Myocyte (in vitro differentiated cells): ENCODE measurements at regions not wholly inside any gene's neighbourhood (a gene's known extent, or its start where the extent isn't known, plus 50 kb on each side); places are given as distances from the start of the nearest gene placed in this dataset.

Experiments used
- DNase-seq: peaks from one replicate; pipeline ENCODE4 v3.0.0-alpha.2; 2012; ENCODE audit warnings: low read depth

DNA sequence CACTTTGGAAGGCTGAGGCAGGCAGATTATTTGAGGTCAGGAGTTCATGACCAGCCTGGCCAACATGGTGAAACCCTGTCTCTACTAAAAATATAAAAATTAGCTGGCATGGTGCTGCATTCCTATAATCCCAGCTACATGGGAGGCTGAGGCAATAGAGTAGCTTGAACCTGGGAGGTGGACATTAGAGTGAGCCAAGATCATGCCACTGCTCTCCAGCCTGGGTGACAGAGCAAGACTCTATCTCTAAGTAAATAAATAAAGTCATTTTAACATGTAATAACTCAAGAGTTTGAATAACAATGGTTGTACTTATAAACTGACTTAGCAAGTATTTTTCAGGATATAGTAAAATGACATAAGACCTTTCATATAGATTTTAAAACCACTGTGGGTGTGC, 169.3 kb upstream of the FN1 start:
- no peak for DNase-seq

DNA sequence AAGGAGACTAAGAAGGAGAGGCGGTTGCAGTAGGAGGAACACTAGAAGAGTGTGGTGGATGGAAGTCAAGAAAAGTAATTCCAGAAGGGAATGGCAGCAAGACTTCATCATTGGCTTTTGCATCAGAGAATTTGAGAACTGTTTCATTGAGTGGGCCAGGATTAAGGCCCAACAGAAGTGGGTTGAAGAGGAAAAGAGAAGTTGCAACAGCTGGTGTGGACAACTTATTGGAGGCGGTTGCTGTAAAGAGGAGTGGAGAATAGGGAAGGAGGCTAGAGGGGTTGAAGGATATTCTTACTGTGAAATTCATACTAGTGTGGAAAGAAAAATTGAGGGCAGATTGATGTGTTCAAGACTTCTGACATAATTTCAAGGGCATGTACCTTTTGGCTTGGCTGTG, 168.7 kb upstream of the FN1 start:
- no peak for DNase-seq

DNA sequence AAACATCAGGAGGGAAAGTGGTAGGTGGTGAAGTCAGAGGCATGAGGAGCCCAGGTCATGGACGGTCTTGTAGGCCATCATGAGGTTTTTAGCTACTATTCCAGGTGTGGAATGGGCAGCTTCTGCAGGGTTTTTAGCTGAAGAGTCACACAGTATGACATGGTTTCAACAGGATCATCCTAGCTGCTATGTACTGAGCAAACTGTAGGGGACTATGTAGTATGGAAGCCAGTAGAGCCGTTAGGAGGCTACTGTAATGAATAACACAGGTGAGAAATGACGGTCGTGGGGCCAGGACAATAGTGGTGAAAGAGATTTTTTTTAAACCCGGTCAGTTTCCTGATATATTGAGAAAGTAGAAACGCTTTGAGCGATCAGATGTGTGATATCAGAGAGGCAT, 167.6 kb upstream of the FN1 start:
- no peak for DNase-seq

DNA sequence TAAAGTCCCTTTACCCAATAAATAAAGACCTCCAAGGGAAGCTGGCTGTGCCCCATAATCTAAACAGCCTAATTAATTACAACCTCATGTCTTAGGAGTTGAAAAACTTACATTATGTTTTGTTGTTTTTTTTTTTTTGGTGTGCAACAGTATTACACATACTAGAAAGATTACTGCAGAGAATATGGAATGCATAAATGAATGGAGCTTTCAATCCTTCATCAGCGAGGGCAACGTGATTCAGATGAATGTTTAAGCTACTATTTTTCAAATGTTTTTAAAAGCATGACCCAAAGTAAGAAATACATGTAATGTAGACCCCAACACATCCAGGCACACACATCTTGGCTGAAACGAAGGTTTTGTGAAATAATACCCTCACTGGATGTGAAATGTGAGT, 167.1 kb upstream of the FN1 start:
- no peak for DNase-seq

DNA sequence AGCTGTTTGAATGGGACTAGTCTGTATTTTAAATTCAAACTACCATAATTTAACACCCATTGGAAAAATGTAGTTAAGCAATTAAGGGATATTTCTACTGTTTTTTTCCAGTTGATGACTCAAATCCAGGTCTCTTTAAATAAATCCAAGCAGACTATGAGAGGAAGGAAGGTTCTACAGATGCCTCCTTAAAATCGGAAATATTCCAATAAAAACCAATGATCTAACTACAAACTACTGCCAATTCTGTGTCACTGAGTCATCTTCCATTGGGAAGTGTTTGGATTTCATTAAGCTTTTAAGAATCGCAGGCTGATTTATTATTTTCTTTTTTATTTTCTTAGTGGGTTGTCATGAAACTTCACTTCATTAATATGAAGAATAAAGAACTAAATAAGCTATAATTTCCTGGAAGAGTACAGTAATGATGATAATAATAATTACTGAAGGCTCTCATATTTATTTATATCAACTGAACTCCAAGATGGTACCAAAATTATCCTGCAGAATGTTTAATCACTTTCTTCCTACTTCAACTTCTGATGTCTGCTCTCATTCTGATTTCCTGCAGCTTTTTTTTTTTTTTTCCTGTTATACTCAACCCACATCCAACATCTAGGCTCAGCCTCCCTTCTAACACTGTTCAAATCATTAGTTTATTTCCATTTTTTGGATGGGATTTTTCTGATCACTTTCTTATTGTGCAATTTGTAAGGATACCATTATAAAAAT, 166.3 kb upstream of the FN1 start:
- no peak for DNase-seq

DNA sequence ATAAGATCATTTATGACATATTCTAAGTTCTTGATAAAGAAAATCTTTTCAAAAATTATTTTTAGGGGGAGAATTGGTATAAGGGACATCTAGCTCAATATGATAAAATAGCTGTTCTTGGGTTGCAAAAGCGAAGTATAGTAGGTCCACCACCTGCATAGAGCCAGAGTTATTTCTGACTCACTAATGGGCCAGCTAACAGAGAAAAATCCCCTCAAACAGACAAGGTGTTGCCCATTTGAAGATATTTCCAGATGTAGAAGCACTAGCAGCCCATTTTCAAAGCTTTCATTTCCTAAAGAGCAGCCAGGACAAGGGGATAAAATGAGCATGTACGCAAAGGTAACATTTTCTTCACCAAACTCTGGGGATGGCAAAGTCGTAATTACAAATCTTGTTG, 165.7 kb upstream of the FN1 start:
- DNase-seq = no peak

DNA sequence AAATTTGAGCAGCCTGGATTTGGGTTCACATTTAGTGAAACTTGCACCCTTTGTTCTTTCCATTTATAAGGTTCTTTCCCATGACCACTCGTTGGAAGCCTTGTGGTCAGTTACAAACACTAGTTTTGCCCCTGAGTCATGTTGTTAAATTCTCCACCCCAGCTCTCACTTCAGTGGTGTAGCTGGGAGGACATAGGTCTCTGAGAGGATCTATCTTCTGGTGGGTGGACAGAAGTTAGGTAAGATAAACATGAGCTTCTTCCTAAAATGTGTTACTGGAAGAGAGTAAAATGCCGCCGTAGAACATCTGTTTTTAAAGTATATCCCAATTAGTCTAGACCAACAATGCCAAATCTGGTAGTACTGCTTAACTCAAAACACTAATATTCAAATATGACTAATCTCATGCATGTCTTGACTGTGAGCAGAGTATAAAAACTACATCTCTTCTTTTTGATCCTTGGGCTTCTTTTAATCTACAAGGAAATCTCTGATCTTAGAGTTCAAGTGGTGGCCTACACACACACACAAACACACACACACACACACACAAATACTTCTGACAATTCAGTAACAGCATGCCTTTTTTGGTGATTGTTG, 162.6 kb upstream of the FN1 start:
- DNase-seq = peak; percentile 77

DNA sequence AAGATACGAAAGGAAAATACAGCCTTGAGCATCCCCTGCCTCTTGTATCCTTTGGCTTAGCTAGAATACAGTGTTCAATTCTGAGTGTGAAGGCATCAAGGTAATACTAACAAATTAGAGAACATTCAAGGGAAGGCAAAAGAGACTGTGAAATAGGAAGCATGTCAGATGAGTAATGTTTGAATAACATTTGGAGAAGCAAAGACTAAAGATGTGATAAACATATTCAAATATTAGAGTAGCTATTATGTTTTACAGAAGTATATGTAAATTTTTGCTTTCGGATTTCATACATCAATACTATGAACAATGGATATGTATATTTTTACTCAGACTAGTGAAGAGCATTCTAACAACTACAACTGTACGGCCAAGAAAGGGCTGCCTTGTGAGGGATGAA, 161.7 kb upstream of the FN1 start:
- no peak for DNase-seq

DNA sequence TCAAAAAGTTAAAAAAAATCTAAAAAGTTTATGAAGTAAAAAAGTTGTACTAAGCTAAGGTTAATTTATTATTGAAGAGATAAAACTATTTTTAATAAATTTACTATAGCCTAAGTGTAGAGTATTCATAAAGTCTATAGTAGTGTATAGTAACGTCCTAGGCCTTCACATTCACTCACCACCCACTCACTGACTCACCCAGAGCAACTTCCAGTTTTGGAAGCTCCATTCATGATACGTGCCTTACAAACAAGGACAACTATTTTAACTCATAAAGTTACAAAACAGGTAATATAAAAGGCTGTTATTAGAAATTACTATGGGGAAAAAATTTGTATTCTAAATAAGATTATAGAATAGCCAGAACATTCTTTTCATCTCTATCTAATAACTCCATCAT, 158.9 kb upstream of the FN1 start:
- DNase-seq = no peak

DNA sequence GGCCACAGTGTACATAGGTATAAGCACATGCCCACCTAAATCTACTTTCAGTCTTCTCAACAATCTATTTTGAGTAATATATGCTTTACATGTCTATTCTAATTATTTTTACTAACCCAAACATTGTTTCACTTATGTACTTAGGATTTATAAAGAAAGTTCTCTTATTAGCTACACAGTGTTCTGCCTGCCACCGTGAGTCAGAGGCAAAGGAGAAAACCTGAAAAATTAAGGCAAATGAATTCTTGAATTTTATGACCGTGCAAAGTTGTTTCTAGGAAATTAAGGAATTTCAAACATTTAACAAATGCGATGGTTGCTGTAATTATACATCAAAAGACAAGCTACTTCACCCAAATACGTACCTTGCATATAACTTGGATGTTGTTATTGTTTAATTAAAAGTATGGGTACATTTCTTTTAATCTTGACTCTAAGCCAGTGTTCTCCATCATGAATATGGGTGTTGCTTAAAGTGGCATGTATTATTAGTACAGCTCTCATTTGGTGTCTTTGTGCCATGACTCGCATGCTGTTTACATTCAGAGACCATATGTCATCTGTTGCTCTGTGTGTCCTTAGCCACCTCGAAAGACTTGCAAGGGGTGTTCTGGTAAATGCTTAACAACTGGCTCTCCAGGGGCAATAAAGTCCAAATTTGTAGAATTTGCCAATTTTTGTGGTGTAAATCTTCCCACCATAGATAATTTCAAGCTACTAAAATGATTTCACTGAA, 154.3 kb upstream of the FN1 start:
- no peak for DNase-seq

DNA sequence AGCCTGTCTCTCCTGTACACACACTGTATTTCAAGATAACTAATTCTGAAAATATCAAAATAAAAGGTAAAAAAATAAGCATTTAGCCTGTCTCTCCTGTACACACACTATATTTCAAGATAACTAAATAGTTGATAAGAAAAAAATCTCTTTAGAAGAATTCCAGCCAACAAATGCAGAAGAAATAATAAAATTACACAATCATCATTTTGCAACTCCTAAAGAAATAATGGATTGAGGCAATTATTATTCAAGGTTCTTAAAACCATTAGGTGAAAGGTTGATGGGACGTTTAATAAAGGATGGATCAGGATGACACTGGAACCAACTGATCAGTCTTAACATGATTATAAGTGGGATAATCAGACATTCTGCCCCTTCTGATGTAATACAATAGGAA, 148.0 kb upstream of the FN1 start:
- no peak for DNase-seq

DNA sequence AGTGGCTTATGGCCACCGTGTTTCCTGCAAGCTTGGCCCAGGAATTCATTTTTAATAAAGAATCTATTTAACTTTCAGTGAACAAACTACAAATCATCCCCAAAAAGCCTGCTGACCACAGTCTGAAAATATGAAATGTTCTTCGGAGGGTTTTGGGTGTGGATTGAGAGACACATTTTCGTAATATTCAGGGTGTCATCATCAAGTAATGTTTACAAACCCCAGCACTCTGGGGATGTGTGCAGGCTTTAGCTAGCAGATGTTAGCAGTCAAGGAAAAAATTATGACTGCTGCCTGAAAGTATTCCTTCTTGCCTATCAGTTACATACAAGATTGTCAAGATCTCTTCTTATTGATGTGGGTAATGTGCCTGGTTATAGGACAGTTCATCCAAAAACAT, 143.9 kb upstream of the FN1 start:
- peak; percentile 80 for DNase-seq

DNA sequence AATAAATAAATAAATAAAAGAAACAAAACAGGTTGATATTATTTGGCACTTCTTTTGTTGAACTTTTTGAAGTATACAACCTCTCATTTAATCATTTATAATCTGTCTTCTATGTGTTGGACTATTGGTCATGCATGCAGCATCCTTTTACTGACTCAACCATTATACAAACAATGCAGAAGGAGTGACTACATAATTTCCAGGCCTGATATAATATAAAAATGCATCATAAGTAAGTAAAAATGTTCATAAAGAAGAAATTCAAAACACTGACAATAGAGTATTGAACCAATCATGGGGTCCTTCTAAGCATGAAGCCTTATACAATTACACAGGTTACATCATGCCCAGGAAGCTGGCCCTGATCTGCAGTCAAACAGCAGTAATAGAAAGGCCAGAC, 141.5 kb upstream of the FN1 start:
- no peak for DNase-seq

DNA sequence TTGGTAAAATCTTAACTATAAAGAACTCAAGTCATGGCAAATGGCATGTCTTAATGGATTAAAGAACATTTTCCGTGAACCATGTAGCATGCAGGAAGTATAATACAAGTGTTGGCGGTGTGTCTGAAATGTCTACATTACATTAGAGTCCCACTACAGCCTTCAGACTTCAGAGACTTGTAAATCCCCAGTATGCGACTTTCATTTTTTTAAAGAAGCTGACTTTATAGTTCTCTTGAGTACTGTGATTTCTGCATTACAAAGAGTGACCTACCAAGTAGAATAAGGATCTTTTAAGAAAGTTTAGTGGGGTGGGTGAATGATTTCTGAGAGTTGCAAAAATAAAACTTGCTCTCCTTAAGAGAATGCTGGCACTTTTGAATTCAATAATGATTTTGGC, 140.7 kb upstream of the FN1 start:
- no peak for DNase-seq

DNA sequence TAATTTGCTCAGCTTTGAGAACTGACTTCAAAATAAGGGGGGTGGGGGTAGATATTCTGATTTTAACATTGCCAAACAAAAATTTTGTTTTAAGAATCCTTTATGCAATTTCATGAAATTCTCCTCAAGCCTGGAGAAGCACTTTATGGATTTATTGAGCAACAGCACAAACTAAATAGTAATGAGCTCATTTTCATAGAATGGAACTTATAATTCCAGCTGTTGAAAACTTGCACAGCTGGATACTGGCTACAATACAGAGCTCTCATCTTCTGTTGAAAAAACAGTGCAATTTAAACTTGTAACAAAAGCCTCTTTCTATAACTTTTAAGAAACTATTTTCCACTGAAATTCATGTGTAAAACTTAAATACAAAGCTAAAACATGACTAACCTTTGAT, 137.6 kb upstream of the FN1 start:
- DNase-seq = no peak

DNA sequence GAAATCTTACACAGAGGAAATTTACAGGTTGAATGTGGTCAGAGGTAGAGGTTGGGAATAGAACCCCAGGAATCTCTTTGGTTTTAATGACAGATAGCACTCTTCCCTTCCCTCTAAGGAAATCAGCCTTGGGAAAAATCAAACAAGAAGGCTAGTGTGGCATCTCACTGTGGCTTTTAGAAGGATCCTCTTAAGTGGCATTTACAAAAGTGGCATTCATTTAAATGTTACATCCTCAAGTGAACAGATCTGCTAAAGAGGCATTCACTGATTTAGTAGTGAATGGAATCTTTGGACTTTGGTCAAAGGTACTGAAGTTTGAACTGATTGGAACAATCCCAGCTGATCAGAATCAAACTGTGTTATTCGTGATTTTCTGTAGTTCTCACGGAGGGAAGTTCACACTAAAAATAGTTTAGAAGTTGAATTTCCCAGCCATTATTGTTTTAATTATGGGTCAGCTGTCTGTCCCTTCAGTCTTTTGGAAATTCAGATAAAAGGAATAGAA, 136.5 kb upstream of the FN1 start:
- no peak for DNase-seq

DNA sequence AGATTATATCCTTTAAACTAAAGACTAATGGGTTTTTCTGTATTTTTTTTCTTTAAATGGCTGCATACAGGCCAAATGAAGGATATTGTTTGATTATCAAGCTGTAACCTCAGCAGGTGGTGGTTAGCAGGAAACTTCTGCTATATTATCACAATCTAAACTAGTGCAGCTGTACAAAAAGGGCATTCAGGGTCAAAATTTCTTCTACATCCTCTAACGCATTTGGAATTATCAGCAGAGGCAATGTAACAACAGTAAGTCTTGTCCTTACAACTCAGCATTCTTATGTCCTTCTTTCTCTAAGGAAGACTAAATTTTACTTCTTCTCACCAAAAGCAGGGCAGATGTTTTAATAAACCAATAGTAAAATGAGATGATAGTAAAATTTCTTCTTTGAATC, 135.8 kb upstream of the FN1 start:
- no peak for DNase-seq

DNA sequence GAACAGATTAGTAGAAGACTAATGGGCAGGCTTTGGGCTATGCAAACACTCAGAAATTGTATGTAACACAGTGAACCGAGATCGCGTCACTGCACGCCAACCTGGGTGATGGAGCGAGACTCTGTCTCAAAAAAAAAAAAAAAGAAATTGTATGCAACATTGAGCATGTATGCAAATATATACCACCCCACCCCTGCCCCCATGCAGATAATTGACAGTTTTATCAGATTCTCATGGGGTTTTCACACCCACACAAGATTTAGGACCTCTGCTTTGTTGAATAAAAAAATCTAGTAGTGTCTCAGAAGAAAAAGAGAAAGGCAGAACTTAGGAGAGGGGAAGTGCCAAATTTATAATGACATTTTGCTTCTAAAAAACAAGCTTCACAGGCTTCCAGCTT, 131.6 kb upstream of the FN1 start:
- no peak for DNase-seq

DNA sequence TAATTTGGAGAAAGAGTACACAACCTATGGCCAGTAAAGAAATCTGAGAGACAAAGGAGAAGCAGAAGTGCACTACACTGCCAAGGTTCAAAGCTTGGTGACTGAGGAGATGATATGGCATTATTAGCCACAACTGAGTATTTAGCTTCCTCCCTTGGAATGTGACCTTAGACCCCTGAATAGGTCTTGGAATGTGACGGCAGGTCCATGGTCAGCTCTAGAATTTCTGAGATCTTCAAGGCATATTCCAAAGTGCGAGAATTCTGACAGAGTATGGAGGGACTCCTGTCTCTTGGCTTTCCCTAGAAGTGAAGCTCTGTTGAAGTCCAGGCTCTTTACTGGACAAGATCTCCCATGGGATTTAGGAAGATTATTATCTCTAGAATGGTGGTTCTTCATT, 130.0 kb upstream of the FN1 start:
- DNase-seq = no peak

DNA sequence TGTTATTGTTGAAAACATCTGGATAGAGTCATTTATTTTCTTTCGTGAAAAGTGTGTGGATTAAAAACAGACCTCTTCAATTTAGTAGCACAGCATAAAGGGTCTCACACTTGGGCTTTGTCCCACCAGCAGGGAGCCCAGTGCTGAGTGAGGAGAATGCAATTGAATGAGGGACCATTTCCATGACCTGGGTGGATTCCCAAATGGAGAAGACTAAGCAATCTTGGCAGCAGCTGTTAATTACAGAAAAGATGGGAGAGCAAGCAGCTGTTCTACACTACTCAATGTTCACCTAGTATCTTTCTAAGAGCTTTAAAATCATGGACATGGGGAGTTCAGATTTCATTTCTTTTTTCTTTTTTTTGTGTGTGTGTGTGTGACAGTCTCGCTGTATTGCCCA, 121.8 kb upstream of the FN1 start:
- DNase-seq = peak; percentile 36

DNA sequence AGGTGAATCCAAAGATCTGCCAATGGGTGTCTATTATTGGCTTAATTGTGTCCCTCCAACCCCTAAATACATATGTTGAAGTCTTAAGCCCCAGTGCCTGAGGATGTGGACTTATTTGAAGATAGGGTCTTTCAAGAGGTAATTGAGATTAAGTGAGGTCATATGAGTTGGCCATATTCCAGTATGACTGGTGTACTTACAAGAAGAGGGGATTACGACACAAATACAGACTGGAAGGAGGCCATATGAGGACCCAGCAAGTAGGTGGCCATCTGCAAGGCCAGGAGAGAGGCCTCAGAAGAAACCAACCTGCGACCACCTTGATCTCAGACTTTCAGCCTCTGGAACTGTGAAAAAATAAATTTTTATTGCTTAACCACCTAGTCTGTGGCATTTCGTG, 121.1 kb upstream of the FN1 start:
- no peak for DNase-seq

DNA sequence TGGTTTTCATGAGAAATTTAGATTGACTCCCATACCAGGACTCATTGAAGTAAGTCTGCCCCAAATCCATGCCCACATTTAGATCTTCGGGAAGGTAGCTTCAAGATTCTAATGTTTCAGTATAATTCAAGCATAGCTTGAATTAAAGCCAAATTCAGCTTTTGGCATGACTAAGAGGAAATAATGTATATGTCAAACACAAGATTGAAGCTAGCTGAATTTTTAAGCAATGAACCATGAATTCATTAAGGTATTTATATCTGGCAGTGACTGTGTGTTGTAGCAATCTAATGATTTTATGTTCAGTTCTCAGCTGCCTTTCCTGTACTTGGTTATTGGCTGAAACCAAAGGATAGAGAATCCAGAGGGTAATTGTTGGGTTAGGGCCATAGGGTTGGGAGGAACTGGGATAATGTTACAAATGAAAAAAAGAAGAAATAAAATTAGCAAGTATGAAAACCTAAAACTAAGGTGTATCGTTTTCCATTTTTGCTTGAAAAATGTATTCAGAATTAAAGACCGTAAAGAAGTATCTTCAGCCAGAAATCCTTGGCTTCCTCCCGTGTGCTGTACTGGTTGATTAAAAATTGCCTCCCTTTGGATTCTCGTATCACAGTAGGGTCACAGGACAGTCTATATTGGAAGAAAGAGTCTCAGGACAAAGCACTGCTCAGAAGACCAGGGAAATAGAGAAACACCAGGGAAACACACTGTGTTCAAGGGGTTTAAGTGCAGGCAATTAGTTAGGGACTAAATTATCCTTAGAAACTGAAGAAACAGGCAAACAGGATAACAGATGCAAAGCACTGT, 119.0 kb upstream of the FN1 start:
- DNase-seq = no peak
